ENCODE measurements at regions not wholly inside any gene's neighbourhood (a gene's known extent, or its start where the extent isn't known, plus 50 kb on each side); places are given as distances from the start of the nearest gene placed in this dataset.

DNA sequence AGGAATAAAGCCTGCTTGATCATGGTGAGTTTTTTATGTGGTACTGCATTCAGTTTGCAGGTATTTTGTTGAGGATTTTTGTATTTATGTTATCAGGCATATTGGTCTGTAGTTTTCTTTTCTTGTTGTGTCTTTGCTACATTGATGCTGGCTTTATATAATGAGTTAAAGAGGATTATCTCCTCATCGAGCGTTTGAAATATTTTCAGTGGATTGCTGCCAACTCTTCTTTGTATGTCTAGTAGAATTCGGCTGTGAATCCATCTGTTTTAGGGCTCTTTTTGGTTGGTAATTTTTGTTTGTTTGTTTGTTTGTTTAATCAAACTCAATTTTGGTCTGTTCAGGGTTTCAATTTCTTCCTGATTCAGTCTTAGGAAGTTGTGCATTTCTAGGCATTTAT lies 758.4 kb downstream of the KCNA4 start:
- no peak for TF ChIP-seq RAD21 (IDR thresholded peaks at IDR 0.05; ENCODE audit: low read depth)
- no peak for TF ChIP-seq YY1 (IDR thresholded peaks at IDR 0.05; ENCODE audit: low read depth)
- no peak for TF ChIP-seq TAF1 (IDR thresholded peaks at IDR 0.05; ENCODE audit: low read depth)
- TF ChIP-seq, protein P1, sequence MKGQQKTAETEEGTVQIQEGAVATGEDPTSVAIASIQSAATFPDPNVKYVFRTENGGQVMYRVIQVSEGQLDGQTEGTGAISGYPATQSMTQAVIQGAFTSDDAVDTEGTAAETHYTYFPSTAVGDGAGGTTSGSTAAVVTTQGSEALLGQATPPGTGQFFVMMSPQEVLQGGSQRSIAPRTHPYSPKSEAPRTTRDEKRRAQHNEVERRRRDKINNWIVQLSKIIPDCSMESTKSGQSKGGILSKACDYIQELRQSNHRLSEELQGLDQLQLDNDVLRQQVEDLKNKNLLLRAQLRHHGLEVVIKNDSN (IDR thresholded peaks at IDR 0.05): no peak
- TF ChIP-seq, protein P2, sequence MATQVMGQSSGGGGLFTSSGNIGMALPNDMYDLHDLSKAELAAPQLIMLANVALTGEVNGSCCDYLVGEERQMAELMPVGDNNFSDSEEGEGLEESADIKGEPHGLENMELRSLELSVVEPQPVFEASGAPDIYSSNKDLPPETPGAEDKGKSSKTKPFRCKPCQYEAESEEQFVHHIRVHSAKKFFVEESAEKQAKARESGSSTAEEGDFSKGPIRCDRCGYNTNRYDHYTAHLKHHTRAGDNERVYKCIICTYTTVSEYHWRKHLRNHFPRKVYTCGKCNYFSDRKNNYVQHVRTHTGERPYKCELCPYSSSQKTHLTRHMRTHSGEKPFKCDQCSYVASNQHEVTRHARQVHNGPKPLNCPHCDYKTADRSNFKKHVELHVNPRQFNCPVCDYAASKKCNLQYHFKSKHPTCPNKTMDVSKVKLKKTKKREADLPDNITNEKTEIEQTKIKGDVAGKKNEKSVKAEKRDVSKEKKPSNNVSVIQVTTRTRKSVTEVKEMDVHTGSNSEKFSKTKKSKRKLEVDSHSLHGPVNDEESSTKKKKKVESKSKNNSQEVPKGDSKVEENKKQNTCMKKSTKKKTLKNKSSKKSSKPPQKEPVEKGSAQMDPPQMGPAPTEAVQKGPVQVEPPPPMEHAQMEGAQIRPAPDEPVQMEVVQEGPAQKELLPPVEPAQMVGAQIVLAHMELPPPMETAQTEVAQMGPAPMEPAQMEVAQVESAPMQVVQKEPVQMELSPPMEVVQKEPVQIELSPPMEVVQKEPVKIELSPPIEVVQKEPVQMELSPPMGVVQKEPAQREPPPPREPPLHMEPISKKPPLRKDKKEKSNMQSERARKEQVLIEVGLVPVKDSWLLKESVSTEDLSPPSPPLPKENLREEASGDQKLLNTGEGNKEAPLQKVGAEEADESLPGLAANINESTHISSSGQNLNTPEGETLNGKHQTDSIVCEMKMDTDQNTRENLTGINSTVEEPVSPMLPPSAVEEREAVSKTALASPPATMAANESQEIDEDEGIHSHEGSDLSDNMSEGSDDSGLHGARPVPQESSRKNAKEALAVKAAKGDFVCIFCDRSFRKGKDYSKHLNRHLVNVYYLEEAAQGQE (IDR thresholded peaks at IDR 0.05; ENCODE audit: low read depth): no peak
- TF ChIP-seq, protein P3, sequence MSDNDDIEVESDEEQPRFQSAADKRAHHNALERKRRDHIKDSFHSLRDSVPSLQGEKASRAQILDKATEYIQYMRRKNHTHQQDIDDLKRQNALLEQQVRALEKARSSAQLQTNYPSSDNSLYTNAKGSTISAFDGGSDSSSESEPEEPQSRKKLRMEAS (IDR thresholded peaks at IDR 0.05): no peak
- TF ChIP-seq NFIC (IDR thresholded peaks at IDR 0.05): no peak
- TF ChIP-seq CEBPB (IDR thresholded peaks at IDR 0.05): no peak
- no peak for TF ChIP-seq FOXM1 (IDR thresholded peaks at IDR 0.05; ENCODE audit: borderline replicate concordance, low read depth)
- TF ChIP-seq EP300 (IDR thresholded peaks at IDR 0.05; ENCODE audit: borderline replicate concordance): no peak
- no peak for TF ChIP-seq CREB1 (IDR thresholded peaks at IDR 0.05; ENCODE audit: low read depth)
- no peak for TF ChIP-seq TCF12 (IDR thresholded peaks at IDR 0.05; ENCODE audit: low read depth)
- TF ChIP-seq ZBTB7A (IDR thresholded peaks at IDR 0.05; ENCODE audit: low read depth): no peak
- TF ChIP-seq EGR1 (IDR thresholded peaks at IDR 0.05): no peak

Measured in Ishikawa (cell line).